ENCODE measurements at regions not wholly inside any gene's neighbourhood (a gene's known extent, or its start where the extent isn't known, plus 50 kb on each side); places are given as distances from the start of the nearest gene placed in this dataset.

- DNase-seq, result no peak
- TF ChIP-seq, protein P1, sequence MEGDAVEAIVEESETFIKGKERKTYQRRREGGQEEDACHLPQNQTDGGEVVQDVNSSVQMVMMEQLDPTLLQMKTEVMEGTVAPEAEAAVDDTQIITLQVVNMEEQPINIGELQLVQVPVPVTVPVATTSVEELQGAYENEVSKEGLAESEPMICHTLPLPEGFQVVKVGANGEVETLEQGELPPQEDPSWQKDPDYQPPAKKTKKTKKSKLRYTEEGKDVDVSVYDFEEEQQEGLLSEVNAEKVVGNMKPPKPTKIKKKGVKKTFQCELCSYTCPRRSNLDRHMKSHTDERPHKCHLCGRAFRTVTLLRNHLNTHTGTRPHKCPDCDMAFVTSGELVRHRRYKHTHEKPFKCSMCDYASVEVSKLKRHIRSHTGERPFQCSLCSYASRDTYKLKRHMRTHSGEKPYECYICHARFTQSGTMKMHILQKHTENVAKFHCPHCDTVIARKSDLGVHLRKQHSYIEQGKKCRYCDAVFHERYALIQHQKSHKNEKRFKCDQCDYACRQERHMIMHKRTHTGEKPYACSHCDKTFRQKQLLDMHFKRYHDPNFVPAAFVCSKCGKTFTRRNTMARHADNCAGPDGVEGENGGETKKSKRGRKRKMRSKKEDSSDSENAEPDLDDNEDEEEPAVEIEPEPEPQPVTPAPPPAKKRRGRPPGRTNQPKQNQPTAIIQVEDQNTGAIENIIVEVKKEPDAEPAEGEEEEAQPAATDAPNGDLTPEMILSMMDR (IDR thresholded peaks at IDR 0.05), result no peak
- Mint-ChIP-seq H3K27ac (no peak overlapping the region), H3K4me1 (ENCODE audit: low read depth) (peaks cover 17% of the 10 kb centered on the region), H3K36me3 (ENCODE audit: low read depth) (peaks cover 4% of the 10 kb centered on the region), H3K4me3 (no peak overlapping the region), H3K9me3 (peaks cover 24% of the 10 kb centered on the region), H3K27me3 (ENCODE audit: insufficient read depth) (peaks cover 31% of the 10 kb centered on the region)
These were observed 51.1 kb upstream of the SYPL1 start for GRCh38 chr7:106163257-106163656.
